ENCODE measurements at regions not wholly inside any gene's neighbourhood (a gene's known extent, or its start where the extent isn't known, plus 50 kb on each side); places are given as distances from the start of the nearest gene placed in this dataset.

DNA sequence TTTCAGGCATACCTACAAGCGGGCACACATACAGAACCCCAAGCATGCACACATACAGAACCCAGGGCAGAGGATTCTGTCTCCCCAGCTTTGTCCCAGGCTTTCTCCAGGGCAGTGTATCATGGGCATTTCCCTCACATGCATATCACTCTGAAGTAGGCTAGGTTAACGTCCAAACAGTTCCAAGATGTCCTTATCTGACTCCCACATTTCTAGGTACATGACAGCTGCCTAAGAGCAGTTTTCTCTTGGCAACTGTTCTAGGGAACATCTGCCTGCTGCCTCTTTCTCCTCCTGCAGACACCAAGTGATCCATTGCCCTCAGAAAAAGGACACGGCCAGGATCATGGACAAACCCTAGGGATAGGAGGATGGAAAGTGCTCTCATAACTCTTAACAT lies 84.9 kb upstream of the NR3C1 start:
- Histone ChIP-seq H3K4me2 (ENCODE audit: low read depth, low read length) (no peak overlapping the region), H3K9me2 (replicated peaks; ENCODE audit: insufficient read depth, low read length) (no peaks in the 10 kb centered on the region), H3K4me3 (ENCODE audit: low read length) (no peak overlapping the region), H3K79me2 (ENCODE audit: low read length) (no peaks in the 10 kb centered on the region), H4K20me1 (ENCODE audit: insufficient read depth, low read length) (no peaks in the 10 kb centered on the region), H3K9ac (ENCODE audit: low read length) (no peak overlapping the region), H3K36me3 (replicated peaks; ENCODE audit: insufficient read depth, low read length) (no peaks in the 10 kb centered on the region), H3F3A (ENCODE audit: insufficient read depth, low read length) (no peaks in the 10 kb centered on the region), H2AFZ (ENCODE audit: low read length) (no peak overlapping the region), H3K27me3 (replicated peaks; ENCODE audit: insufficient read depth, low read length) (no peaks in the 10 kb centered on the region), H3K4me1 (ENCODE audit: low read length) (no peaks in the 10 kb centered on the region), H3K9me3 (replicated peaks; ENCODE audit: insufficient read depth, low read length) (no peaks in the 10 kb centered on the region), H3K27ac (ENCODE audit: low read length) (no peak overlapping the region)
- TF ChIP-seq CTCF (IDR thresholded peaks at IDR 0.05; ENCODE audit: low read length), result no peak
- DNase-seq, result no peak

GRCh38 chr5:143484601-143485000 lies 81.1 kb upstream of the NR3C1 start:
- H3K4me2 ChIP-seq (ENCODE audit: low read depth, low read length), result no peak overlapping the region
- no peaks in the 10 kb centered on the region for H4K20me1 ChIP-seq (ENCODE audit: insufficient read depth, low read length)
- H3F3A ChIP-seq (ENCODE audit: insufficient read depth, low read length), result no peaks in the 10 kb centered on the region
- H3K79me2 ChIP-seq (ENCODE audit: low read length), result no peaks in the 10 kb centered on the region
- no peak for DNase-seq
- H3K9ac ChIP-seq (ENCODE audit: low read length), result no peak overlapping the region
- H2AFZ ChIP-seq (ENCODE audit: low read length), result no peak overlapping the region
- H3K4me1 ChIP-seq (ENCODE audit: low read length), result no peaks in the 10 kb centered on the region
- H3K4me3 ChIP-seq (ENCODE audit: low read length), result no peak overlapping the region
- no peaks in the 10 kb centered on the region for H3K9me3 ChIP-seq (replicated peaks; ENCODE audit: insufficient read depth, low read length)
- H3K36me3 ChIP-seq (replicated peaks; ENCODE audit: insufficient read depth, low read length), result no peaks in the 10 kb centered on the region
- no peaks in the 10 kb centered on the region for H3K9me2 ChIP-seq (replicated peaks; ENCODE audit: insufficient read depth, low read length)
- no peak overlapping the region for H3K27ac ChIP-seq (ENCODE audit: low read length)
- TF ChIP-seq EZH2 (optimal IDR thresholded peaks at IDR 0.05; ENCODE audit: low read depth, low read length) (no peak), EZH2phosphoT487 (IDR thresholded peaks at IDR 0.05; ENCODE audit: low read length) (no peak), CTCF (IDR thresholded peaks at IDR 0.05; ENCODE audit: low read length) (no peak)
- no peaks in the 10 kb centered on the region for H3K27me3 ChIP-seq (replicated peaks; ENCODE audit: insufficient read depth, low read length)

GRCh38 chr5:143481697-143482531 lies 78.4 kb upstream of the NR3C1 start:
- TF ChIP-seq CTCF (IDR thresholded peaks at IDR 0.05; ENCODE audit: low read length) (no peak), EZH2phosphoT487 (IDR thresholded peaks at IDR 0.05; ENCODE audit: low read length) (no peak), EZH2 (optimal IDR thresholded peaks at IDR 0.05; ENCODE audit: low read depth, low read length) (no peak)
- no peaks in the 10 kb centered on the region for H3K9me2 ChIP-seq (replicated peaks; ENCODE audit: insufficient read depth, low read length)
- no peaks in the 10 kb centered on the region for H3K9me3 ChIP-seq (replicated peaks; ENCODE audit: insufficient read depth, low read length)
- no peak overlapping the region for H3K27ac ChIP-seq (ENCODE audit: low read length)
- H3K4me2 ChIP-seq (ENCODE audit: low read depth, low read length), result no peak overlapping the region
- H3F3A ChIP-seq (ENCODE audit: insufficient read depth, low read length), result no peaks in the 10 kb centered on the region
- no peak overlapping the region for H3K4me3 ChIP-seq (ENCODE audit: low read length)
- no peaks in the 10 kb centered on the region for H3K36me3 ChIP-seq (replicated peaks; ENCODE audit: insufficient read depth, low read length)
- no peaks in the 10 kb centered on the region for H3K27me3 ChIP-seq (replicated peaks; ENCODE audit: insufficient read depth, low read length)
- no peaks in the 10 kb centered on the region for H3K4me1 ChIP-seq (ENCODE audit: low read length)
- no peaks in the 10 kb centered on the region for H3K79me2 ChIP-seq (ENCODE audit: low read length)
- no peak for DNase-seq
- no peak overlapping the region for H3K9ac ChIP-seq (ENCODE audit: low read length)
- H2AFZ ChIP-seq (ENCODE audit: low read length), result no peak overlapping the region
- H4K20me1 ChIP-seq (ENCODE audit: insufficient read depth, low read length), result no peaks in the 10 kb centered on the region

Data from MM.1S (cell line).